ENCODE measurements at regions not wholly inside any gene's neighbourhood (a gene's known extent, or its start where the extent isn't known, plus 50 kb on each side); places are given as distances from the start of the nearest gene placed in this dataset.

DNA sequence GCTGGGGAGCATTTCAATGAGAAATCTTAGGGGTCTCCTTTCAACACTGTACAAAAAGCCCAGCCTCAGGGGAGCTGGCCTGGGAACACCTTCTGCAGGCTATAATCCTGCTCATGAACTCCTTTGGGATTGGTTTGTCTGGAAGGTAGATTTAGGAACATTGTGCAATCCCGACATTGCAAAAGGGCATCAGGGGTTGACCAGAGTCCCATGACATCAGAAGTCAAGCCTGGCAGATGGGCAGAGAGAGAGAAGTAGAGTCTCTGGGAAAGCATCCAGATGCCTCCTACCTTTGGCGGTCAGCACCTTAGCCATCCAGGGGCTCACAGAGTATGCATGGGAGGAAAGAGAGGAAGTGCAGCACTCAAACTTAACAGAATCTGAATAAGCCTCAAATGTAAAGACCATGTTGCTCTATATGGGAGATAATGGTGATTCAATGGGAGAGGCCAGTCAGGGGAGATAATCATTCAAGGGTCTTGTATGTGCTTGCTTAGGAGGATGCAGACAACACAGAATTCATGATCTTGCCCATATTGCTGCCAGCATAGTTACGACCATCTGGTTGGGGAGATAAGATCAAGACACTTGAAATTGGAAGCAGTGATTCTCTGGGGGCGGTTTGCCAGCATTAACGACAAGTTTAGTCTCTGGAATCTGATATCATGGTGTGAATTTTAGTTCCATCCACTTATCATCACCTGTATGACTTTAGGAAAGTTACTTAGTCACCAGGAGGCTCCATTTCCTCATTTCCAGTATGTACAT, 58.3 kb upstream of the UPP2 start:
- H3K36me3 ChIP-seq: no peaks in the 10 kb centered on the region
- H3K9me3 ChIP-seq: no peaks in the 10 kb centered on the region
- DNase-seq: no peak
- H3K4me1 ChIP-seq (ENCODE audit: insufficient read depth): no peaks in the 10 kb centered on the region
- intact Hi-C loops (cut with DNase I): no loop called here
- no peak overlapping the region for H3K4me3 ChIP-seq
- H3K27me3 ChIP-seq: no peaks in the 10 kb centered on the region
- WGBS, 3 donors: 81 to 83% (median 81%) methylated on average over 5 of the region's 5 CpGs
- TF ChIP-seq CTCF (IDR thresholded peaks at IDR 0.05) (no peak), POLR2A (IDR thresholded peaks at IDR 0.05) (no peak), EP300 (IDR thresholded peaks at IDR 0.05) (no peak)
- H3K27ac ChIP-seq: no peak overlapping the region

GRCh38 chr2:158042666-158043065, 59.0 kb upstream of the UPP2 start:
- H3K27ac ChIP-seq: no peak overlapping the region
- intact Hi-C loops (cut with DNase I): no loop called here
- no peak for DNase-seq
- H3K27me3 ChIP-seq: no peaks in the 10 kb centered on the region
- 80 to 85% (median 82%) methylated on average over 6 of the region's 6 CpGs for WGBS, 3 donors
- no peak overlapping the region for H3K4me3 ChIP-seq
- H3K36me3 ChIP-seq: no peaks in the 10 kb centered on the region
- TF ChIP-seq CTCF (IDR thresholded peaks at IDR 0.05) (no peak), POLR2A (IDR thresholded peaks at IDR 0.05) (no peak), EP300 (IDR thresholded peaks at IDR 0.05) (no peak)
- H3K9me3 ChIP-seq: no peaks in the 10 kb centered on the region
- no peaks in the 10 kb centered on the region for H3K4me1 ChIP-seq (ENCODE audit: insufficient read depth)

DNA sequence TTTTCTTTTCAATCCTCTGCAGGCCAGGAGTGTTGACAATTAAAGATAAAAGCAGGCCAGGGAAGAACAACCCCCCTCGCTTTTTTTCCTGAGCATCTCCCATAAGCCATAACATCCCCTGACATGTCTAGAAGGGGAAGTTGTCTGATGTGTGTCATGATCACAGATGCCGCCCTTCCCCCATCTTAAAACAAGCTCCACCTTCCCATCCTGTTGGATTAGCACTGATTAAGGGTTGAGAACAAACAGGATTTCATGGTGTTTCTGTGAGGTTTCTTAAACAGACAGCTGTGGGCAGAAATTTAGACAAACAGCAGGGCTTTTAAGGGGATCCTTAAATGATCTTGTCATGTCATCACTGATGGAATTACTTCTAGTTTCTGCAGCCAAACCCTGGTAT, 59.4 kb upstream of the UPP2 start:
- no peak for TF ChIP-seq POLR2A (IDR thresholded peaks at IDR 0.05)
- TF ChIP-seq CTCF (IDR thresholded peaks at IDR 0.05): no peak
- DNase-seq: no peak
- H3K27ac ChIP-seq: no peak overlapping the region
- 43 to 67% (median 52%) methylated on average over 2 of the region's 2 CpGs for WGBS, 3 donors
- no peaks in the 10 kb centered on the region for H3K27me3 ChIP-seq
- no peaks in the 10 kb centered on the region for H3K9me3 ChIP-seq
- no peak overlapping the region for H3K4me3 ChIP-seq
- no peaks in the 10 kb centered on the region for H3K36me3 ChIP-seq
- no peaks in the 10 kb centered on the region for H3K4me1 ChIP-seq (ENCODE audit: insufficient read depth)
- intact Hi-C loops (cut with DNase I): no loop called here

DNA sequence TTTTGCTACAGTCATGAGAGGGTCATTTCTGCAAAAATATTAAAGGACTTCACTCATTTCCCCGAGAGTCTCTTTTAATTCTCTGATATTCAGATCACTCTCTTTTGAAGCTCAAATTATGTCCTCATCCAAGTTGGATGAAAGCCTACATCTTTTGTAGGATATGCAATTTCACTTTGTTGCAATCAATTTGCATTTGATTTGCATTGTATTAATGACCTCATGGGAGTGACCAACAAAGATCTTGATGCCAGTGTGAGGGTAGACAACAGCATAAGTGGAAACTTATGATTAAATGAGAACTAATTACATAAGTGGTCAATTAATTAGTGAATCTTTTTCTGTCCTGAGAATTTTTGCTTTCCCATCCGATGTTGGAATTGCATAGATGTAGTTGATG, 60.3 kb upstream of the UPP2 start:
- 86 to 88% (median 88%) methylated on average over 2 of the region's 2 CpGs for WGBS, 3 donors
- no peaks in the 10 kb centered on the region for H3K27me3 ChIP-seq
- no peaks in the 10 kb centered on the region for H3K9me3 ChIP-seq
- no peak overlapping the region for H3K27ac ChIP-seq
- no peak overlapping the region for H3K4me3 ChIP-seq
- intact Hi-C loops (cut with DNase I): no loop called here
- DNase-seq: no peak
- TF ChIP-seq EP300 (IDR thresholded peaks at IDR 0.05) (no peak), CTCF (IDR thresholded peaks at IDR 0.05) (no peak), POLR2A (IDR thresholded peaks at IDR 0.05) (no peak)
- H3K36me3 ChIP-seq: no peaks in the 10 kb centered on the region
- H3K4me1 ChIP-seq (ENCODE audit: insufficient read depth): no peaks in the 10 kb centered on the region
